ENCODE measurements at regions not wholly inside any gene's neighbourhood (a gene's known extent, or its start where the extent isn't known, plus 50 kb on each side); places are given as distances from the start of the nearest gene placed in this dataset.

DNA sequence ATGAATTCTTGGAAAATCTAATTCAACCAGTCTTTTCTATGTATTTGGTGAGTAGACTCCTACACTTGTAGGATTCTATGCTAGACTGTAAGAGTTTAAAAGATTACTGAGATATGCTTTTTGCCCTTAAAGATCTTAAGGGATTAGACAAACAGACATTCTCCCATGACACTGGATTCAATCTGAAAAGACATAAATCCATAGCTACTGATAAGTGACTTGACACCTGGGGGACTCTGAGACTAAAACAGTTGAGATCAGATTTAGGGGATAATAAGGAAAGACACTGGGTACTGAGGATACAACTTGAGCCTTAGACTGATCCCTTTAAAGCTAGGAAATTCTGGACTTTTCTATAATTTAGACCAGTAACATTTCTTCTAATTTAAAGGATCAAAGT, 1233.4 kb downstream of the XPNPEP1 start:
- DNase-seq (ENCODE audit: low spot score) = no peak
- H3K4me1 ChIP-seq (ENCODE audit: control insufficient read depth in 1 of 2, low read depth in 2 of 2) = no peaks in the 10 kb centered on the region
- no peak overlapping the region for H3K27ac ChIP-seq
- H3K4me3 ChIP-seq = no peak overlapping the region
- no peaks in the 10 kb centered on the region for H3K27me3 ChIP-seq (replicated peaks; ENCODE audit: insufficient read depth)
- no peaks in the 10 kb centered on the region for H3K36me3 ChIP-seq
- H3K9me3 ChIP-seq = no peaks in the 10 kb centered on the region
- TF ChIP-seq, protein P1, sequence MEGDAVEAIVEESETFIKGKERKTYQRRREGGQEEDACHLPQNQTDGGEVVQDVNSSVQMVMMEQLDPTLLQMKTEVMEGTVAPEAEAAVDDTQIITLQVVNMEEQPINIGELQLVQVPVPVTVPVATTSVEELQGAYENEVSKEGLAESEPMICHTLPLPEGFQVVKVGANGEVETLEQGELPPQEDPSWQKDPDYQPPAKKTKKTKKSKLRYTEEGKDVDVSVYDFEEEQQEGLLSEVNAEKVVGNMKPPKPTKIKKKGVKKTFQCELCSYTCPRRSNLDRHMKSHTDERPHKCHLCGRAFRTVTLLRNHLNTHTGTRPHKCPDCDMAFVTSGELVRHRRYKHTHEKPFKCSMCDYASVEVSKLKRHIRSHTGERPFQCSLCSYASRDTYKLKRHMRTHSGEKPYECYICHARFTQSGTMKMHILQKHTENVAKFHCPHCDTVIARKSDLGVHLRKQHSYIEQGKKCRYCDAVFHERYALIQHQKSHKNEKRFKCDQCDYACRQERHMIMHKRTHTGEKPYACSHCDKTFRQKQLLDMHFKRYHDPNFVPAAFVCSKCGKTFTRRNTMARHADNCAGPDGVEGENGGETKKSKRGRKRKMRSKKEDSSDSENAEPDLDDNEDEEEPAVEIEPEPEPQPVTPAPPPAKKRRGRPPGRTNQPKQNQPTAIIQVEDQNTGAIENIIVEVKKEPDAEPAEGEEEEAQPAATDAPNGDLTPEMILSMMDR (IDR thresholded peaks at IDR 0.05) = no peak
- ATAC-seq (ENCODE audit: insufficient number of reproducible peaks, low FRiP score, low read depth) = no peak

DNA sequence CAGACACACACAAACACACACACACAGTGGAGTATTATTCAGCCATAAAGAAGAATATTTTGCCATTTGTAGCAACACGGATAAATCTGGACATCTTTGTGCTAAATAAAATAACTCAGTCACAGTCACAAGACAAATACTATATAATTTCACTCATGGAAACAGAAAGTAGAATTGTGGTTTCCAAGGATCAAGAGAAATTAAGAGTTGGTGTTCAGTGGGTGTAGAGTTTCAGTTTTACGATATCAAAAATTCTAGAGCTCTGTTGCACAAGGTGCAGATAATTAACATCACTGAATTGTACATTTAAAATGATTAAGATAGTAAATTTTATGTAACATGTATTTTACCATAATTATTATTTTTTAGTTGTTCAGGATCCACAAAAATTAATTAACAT, 1235.0 kb downstream of the XPNPEP1 start:
- ATAC-seq (ENCODE audit: insufficient number of reproducible peaks, low FRiP score, low read depth) = no peak
- Histone ChIP-seq H3K27ac (no peak overlapping the region), H3K4me3 (no peak overlapping the region), H3K4me1 (ENCODE audit: control insufficient read depth in 1 of 2, low read depth in 2 of 2) (no peaks in the 10 kb centered on the region), H3K9me3 (no peaks in the 10 kb centered on the region), H3K36me3 (no peaks in the 10 kb centered on the region), H3K27me3 (replicated peaks; ENCODE audit: insufficient read depth) (no peaks in the 10 kb centered on the region)
- TF ChIP-seq, protein P1 (IDR thresholded peaks at IDR 0.05) = no peak
- DNase-seq (ENCODE audit: low spot score) = no peak

DNA sequence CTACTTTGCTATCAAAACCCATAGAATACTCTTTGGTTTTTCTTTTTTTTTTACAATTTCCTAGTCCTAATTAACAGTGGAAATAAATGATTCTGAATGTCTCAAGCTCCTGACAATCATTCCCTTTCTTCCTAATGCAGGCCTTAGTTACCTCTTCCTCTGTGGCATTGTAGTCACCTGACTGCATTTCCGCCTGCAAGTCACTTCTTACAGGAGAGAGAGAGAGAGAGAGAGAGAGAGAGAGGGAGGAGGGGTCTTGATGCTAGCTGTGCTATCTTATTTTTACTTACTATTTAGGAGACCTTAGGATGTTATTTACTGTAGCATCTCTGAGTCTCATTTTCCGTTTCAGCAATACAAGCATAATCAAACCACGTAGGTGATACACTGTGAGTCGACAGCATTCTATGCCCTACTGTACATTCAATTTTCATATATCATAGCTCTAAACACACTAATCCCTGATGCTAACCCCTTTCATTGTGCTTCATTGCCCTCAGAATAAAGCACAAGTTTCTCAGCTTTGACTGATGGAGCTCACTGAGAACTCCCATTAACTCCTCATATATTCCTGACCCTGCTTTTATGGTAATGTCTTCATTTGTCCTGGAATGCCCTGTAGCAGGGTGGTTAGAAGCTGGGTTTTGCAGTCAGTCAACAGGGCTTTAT, 1237.3 kb downstream of the XPNPEP1 start:
- no peak overlapping the region for H3K27ac ChIP-seq
- H3K4me1 ChIP-seq (ENCODE audit: control insufficient read depth in 1 of 2, low read depth in 2 of 2) = no peaks in the 10 kb centered on the region
- no peaks in the 10 kb centered on the region for H3K27me3 ChIP-seq (replicated peaks; ENCODE audit: insufficient read depth)
- ATAC-seq (ENCODE audit: insufficient number of reproducible peaks, low FRiP score, low read depth) (no peak), DNase-seq (ENCODE audit: low spot score) (no peak)
- no peak overlapping the region for H3K4me3 ChIP-seq
- no peaks in the 10 kb centered on the region for H3K36me3 ChIP-seq
- TF ChIP-seq, protein P1 (IDR thresholded peaks at IDR 0.05) = no peak
- no peaks in the 10 kb centered on the region for H3K9me3 ChIP-seq

DNA sequence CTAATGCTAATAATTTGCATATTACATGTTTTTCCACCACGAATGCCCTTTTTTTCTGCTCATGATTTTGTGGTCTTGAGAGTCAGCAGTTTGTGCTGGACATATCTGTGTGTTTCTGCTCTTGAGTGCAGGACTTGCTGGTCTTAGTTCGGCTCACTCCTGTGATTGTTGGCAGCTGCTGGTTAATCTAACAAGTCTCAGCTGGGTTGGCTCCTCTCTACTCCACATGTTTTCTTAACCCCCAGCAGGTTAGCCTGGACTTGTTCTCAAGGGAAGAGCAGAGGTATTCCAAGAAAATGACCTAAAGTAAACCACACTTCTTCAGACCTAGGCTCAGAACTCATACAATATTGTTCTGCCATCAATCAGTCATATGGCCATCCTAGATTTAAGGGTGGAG, 1238.9 kb downstream of the XPNPEP1 start:
- H3K4me1 ChIP-seq (ENCODE audit: control insufficient read depth in 1 of 2, low read depth in 2 of 2) = no peaks in the 10 kb centered on the region
- ATAC-seq (ENCODE audit: insufficient number of reproducible peaks, low FRiP score, low read depth) = no peak

DNA sequence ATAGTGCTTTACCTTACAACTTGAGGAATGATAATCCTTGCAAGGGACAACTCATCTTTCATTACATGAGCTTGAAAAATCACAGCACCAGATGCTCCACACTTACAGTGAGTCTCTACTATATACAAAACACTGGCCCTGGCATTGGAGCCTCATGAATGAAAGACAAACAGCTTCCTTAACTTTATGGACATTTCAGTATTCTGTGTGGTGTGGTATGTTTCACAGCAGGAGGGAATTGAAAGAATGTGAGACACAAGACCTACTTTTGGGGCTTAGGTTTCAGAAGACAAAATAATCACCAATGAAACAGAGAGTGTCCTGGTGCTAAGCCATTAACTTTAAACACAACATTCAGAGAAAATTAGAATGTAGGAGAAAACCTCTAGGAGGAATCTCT, 1249.6 kb downstream of the XPNPEP1 start:
- no peak overlapping the region for H3K4me3 ChIP-seq
- no peaks in the 10 kb centered on the region for H3K36me3 ChIP-seq
- no peaks in the 10 kb centered on the region for H3K27me3 ChIP-seq (replicated peaks; ENCODE audit: insufficient read depth)
- no peak for DNase-seq (ENCODE audit: low spot score)
- no peak for ATAC-seq (ENCODE audit: insufficient number of reproducible peaks, low FRiP score, low read depth)
- TF ChIP-seq, protein P1 (IDR thresholded peaks at IDR 0.05) = no peak
- no peak overlapping the region for H3K27ac ChIP-seq
- no peaks in the 10 kb centered on the region for H3K9me3 ChIP-seq
- H3K4me1 ChIP-seq (ENCODE audit: control insufficient read depth in 1 of 2, low read depth in 2 of 2) = no peaks in the 10 kb centered on the region

More for the DNA sequence above, 1238.9 kb downstream of the XPNPEP1 start:
- no peak for DNase-seq (ENCODE audit: low spot score)
- TF ChIP-seq, protein P1 (IDR thresholded peaks at IDR 0.05) = no peak
- Histone ChIP-seq H3K36me3 (no peaks in the 10 kb centered on the region), H3K4me3 (no peak overlapping the region), H3K27ac (no peak overlapping the region), H3K27me3 (replicated peaks; ENCODE audit: insufficient read depth) (no peaks in the 10 kb centered on the region), H3K9me3 (no peaks in the 10 kb centered on the region)
